WTC11 (cell line): ENCODE measurements at regions not wholly inside any gene's neighbourhood (a gene's known extent, or its start where the extent isn't known, plus 50 kb on each side); places are given as distances from the start of the nearest gene placed in this dataset.

Experiments
- ATAC-seq: fragments of 200-7000 bp; cut with Tn5 transposase; 2 replicates; pipeline ENCODE4 v1.10.0; 2021; ENCODE audit warnings: mild to moderate bottlenecking, moderate library complexity
- CTCF ChIA-PET: fragments of 300-600 bp; sonication (Branson Sonifier 250); formaldehyde crosslinking; loops from one replicate; lab custom pipeline; 2021; ENCODE audit warnings: antibody characterized with exemption; lab: Charles Lee
- POLR2A ChIA-PET: fragments of 350-600 bp; sonication (Branson Sonifier 250); formaldehyde crosslinking; loops from one replicate; lab custom pipeline; 2021; ENCODE audit warnings: antibody characterized with exemption; lab: Charles Lee
- DNase-seq: peaks from one replicate; pipeline ENCODE4 v3.0.0; 2021; ENCODE audit warnings: low spot score
- H3K27ac Mint-ChIP-seq: 2 replicates; pipeline ENCODE4 v1.8.0; 2021; ENCODE audit warnings: mixed read lengths
- H3K27me3 Mint-ChIP-seq: 2 replicates; pipeline ENCODE4 v1.8.0; 2021; ENCODE audit warnings: low read depth, mild to moderate bottlenecking, moderate library complexity, mixed read lengths
- H3K36me3 Mint-ChIP-seq: 2 replicates; pipeline ENCODE4 v1.8.0; 2021; ENCODE audit warnings: mixed read lengths
- H3K4me1 Mint-ChIP-seq: 2 replicates; pipeline ENCODE4 v1.8.0; 2022; ENCODE audit warnings: mixed read lengths
- H3K4me3 Mint-ChIP-seq: 2 replicates; pipeline ENCODE4 v1.8.0; 2021; ENCODE audit warnings: mild to moderate bottlenecking, moderate library complexity, mixed read lengths
- H3K9me3 Mint-ChIP-seq: 2 replicates; pipeline ENCODE4 v1.8.0; 2021; ENCODE audit warnings: mixed read lengths
- ATF3 ChIP-seq: sonication (generic); formaldehyde crosslinking; conservative IDR thresholded peaks from 2 replicates; pipeline ENCODE4 v1.8.1; 2022; ENCODE audit warnings: mild to moderate bottlenecking, missing genetic modification reagents
- ATF6 ChIP-seq: sonication (generic); formaldehyde crosslinking; IDR thresholded peaks from 2 replicates; pipeline ENCODE4 v1.8.1; 2023; ENCODE audit warnings: mild to moderate bottlenecking, missing genetic modification reagents
- CREM ChIP-seq: sonication (generic); formaldehyde crosslinking; IDR thresholded peaks from 2 replicates; pipeline ENCODE4 v1.8.1; 2022; ENCODE audit warnings: mild to moderate bottlenecking, missing genetic modification reagents, moderate library complexity
- E2F1 ChIP-seq: sonication (generic); formaldehyde crosslinking; IDR thresholded peaks from 2 replicates; pipeline ENCODE4 v1.8.0; 2022; ENCODE audit warnings: mild to moderate bottlenecking, missing genetic modification reagents
- E2F4 ChIP-seq: sonication (generic); formaldehyde crosslinking; IDR thresholded peaks from 2 replicates; pipeline ENCODE4 v1.8.1; 2022; ENCODE audit warnings: low read depth, mild to moderate bottlenecking, moderate library complexity, missing genetic modification reagents, borderline replicate concordance
- FOXK1 ChIP-seq: sonication (generic); formaldehyde crosslinking; IDR thresholded peaks from 2 replicates; pipeline ENCODE4 v1.8.0; 2022; ENCODE audit warnings: mild to moderate bottlenecking, moderate library complexity, missing genetic modification reagents
- FOXP1 ChIP-seq: sonication (generic); formaldehyde crosslinking; IDR thresholded peaks from 2 replicates; pipeline ENCODE4 v1.8.0; 2022; ENCODE audit warnings: missing genetic modification reagents, mild to moderate bottlenecking, moderate library complexity, borderline replicate concordance
- HMGA2 ChIP-seq: fragments of 250-450 bp; sonication (Bioruptor Pico); IDR thresholded peaks from 2 replicates; pipeline ENCODE4 v1.4.0; 2021; ENCODE audit warnings: mild to moderate bottlenecking, moderate library complexity
- HMGXB4 ChIP-seq: sonication (generic); formaldehyde crosslinking; IDR thresholded peaks from 2 replicates; pipeline ENCODE4 v1.8.1; 2023; ENCODE audit warnings: mild to moderate bottlenecking, moderate library complexity, missing genetic modification reagents
- IRF2 ChIP-seq: sonication (generic); formaldehyde crosslinking; IDR thresholded peaks from 2 replicates; pipeline ENCODE4 v1.8.0; 2022; ENCODE audit warnings: low read depth, missing genetic modification reagents, borderline replicate concordance
- JUN ChIP-seq: sonication (generic); formaldehyde crosslinking; IDR thresholded peaks from 2 replicates; pipeline ENCODE4 v1.8.0; 2023; ENCODE audit warnings: mild to moderate bottlenecking, missing genetic modification reagents
- KAT7 ChIP-seq: sonication (generic); formaldehyde crosslinking; IDR thresholded peaks from 2 replicates; pipeline ENCODE4 v1.8.1; 2023; ENCODE audit warnings: missing genetic modification reagents, mild to moderate bottlenecking, borderline replicate concordance
- MAX ChIP-seq: sonication (generic); formaldehyde crosslinking; IDR thresholded peaks from 2 replicates; pipeline ENCODE4 v1.8.0; 2022; ENCODE audit warnings: mild to moderate bottlenecking, missing genetic modification reagents
- MLX ChIP-seq: sonication (generic); formaldehyde crosslinking; IDR thresholded peaks from 2 replicates; pipeline ENCODE4 v1.8.1; 2023; ENCODE audit warnings: mild to moderate bottlenecking, missing genetic modification reagents, moderate library complexity
- MYBL2 ChIP-seq: sonication (generic); formaldehyde crosslinking; IDR thresholded peaks from 2 replicates; pipeline ENCODE4 v1.8.1; 2023; ENCODE audit warnings: mild to moderate bottlenecking, moderate library complexity, missing genetic modification reagents
- NR3C1 ChIP-seq: sonication (generic); formaldehyde crosslinking; conservative IDR thresholded peaks from 2 replicates; pipeline ENCODE4 v1.8.1; 2023; ENCODE audit warnings: low read depth, mild to moderate bottlenecking, missing genetic modification reagents
- RORB ChIP-seq: fragments of 250-450 bp; sonication (Bioruptor Pico); IDR thresholded peaks from 2 replicates; pipeline ENCODE4 v1.9.0; 2021; ENCODE audit warnings: mild to moderate bottlenecking
- SMAD3 ChIP-seq: sonication (generic); formaldehyde crosslinking; IDR thresholded peaks from 2 replicates; pipeline ENCODE4 v1.8.0; 2022; ENCODE audit warnings: missing genetic modification reagents, mild to moderate bottlenecking, borderline replicate concordance
- SP1 ChIP-seq: sonication (generic); formaldehyde crosslinking; conservative IDR thresholded peaks from 2 replicates; pipeline ENCODE4 v1.8.1; 2022; ENCODE audit warnings: missing genetic modification reagents
- TEAD1 ChIP-seq: sonication (generic); formaldehyde crosslinking; IDR thresholded peaks from 2 replicates; pipeline ENCODE4 v1.8.0; 2022; ENCODE audit warnings: mild to moderate bottlenecking, missing genetic modification reagents
- TP53 ChIP-seq: sonication (generic); formaldehyde crosslinking; IDR thresholded peaks from 2 replicates; pipeline ENCODE4 v1.8.1; 2023; ENCODE audit warnings: mild to moderate bottlenecking, missing genetic modification reagents
- USF1 ChIP-seq: sonication (generic); formaldehyde crosslinking; IDR thresholded peaks from 2 replicates; pipeline ENCODE4 v1.8.0; 2022; ENCODE audit warnings: mild to moderate bottlenecking, missing genetic modification reagents
- ZBTB43 ChIP-seq: sonication (generic); formaldehyde crosslinking; IDR thresholded peaks from 2 replicates; pipeline ENCODE4 v1.8.1; 2023; ENCODE audit warnings: mild to moderate bottlenecking, missing genetic modification reagents
- ZNF138 ChIP-seq: sonication (generic); formaldehyde crosslinking; conservative IDR thresholded peaks from 2 replicates; pipeline ENCODE4 v1.8.1; 2022; ENCODE audit warnings: mild to moderate bottlenecking, moderate library complexity, missing genetic modification reagents
- ZNF219 ChIP-seq: sonication (generic); formaldehyde crosslinking; IDR thresholded peaks from 2 replicates; pipeline ENCODE4 v1.8.0; 2023; ENCODE audit warnings: missing genetic modification reagents, mild to moderate bottlenecking, borderline replicate concordance
- ZNF317 ChIP-seq: sonication (generic); formaldehyde crosslinking; IDR thresholded peaks from 2 replicates; pipeline ENCODE4 v1.8.1; 2023; ENCODE audit warnings: low read depth, mild to moderate bottlenecking, moderate library complexity, missing genetic modification reagents, borderline replicate concordance
- ZNF423 ChIP-seq: fragments of 250-450 bp; sonication (Bioruptor Pico); IDR thresholded peaks from 2 replicates; pipeline ENCODE4 v2.1.2; 2022; ENCODE audit warnings: mild to moderate bottlenecking, moderate library complexity

- TF ChIP-seq MLX (CRISPR knock-in tag) (no peak), HMGA2 (CRISPR knock-in tag) (no peak), E2F4 (no peak), HMGXB4 (CRISPR knock-in tag) (no peak; the same call in 1 of the 2 replicates), E2F1 (CRISPR knock-in tag) (no peak), ZNF138 (CRISPR knock-in tag) (no peak), ZNF317 (CRISPR knock-in tag) (no peak), IRF2 (CRISPR knock-in tag) (no peak), KAT7 (CRISPR knock-in tag) (no peak), CREM (CRISPR knock-in tag) (0 out of 2 replicates have a peak, but pooled peaks have one; percentile 12), FOXP1 (CRISPR knock-in tag) (0 out of 2 replicates have a peak, but pooled peaks have one; percentile 27), TP53 (CRISPR knock-in tag) (no peak), ATF6 (CRISPR knock-in tag) (no peak), SP1 (CRISPR knock-in tag) (peak; percentile 21; the same call in 1 of the 2 replicates), ZNF423 (CRISPR knock-in tag) (peak; percentile 83), TEAD1 (CRISPR knock-in tag) (no peak), NR3C1 (CRISPR knock-in tag) (no peak), SMAD3 (CRISPR knock-in tag) (no peak), FOXK1 (CRISPR knock-in tag) (no peak), RORB (CRISPR knock-in tag) (no peak), ATF3 (CRISPR knock-in tag) (no peak), JUN (CRISPR knock-in tag) (no peak), ZBTB43 (CRISPR knock-in tag) (0 out of 2 replicates have a peak, but pooled peaks have one; percentile 46), MAX (no peak), MYBL2 (CRISPR knock-in tag) (peak; percentile 54; the same call in 1 of the 2 replicates), ZNF219 (CRISPR knock-in tag) (no peak), USF1 (no peak)
These were observed 148.3 kb upstream of the AFDN start for GRCh38 chr6:167678102-167679101.

More at GRCh38 chr6:167678102-167679101, 148.3 kb upstream of the AFDN start:
- Mint-ChIP-seq H3K27ac (peak overlapping the region; percentile 89), H3K4me3 (peak overlapping the region; percentile 78), H3K4me1 (peaks cover 43% of the 10 kb centered on the region), H3K27me3 (peaks cover 20% of the 10 kb centered on the region), H3K9me3 (no peaks in the 10 kb centered on the region), H3K36me3 (no peaks in the 10 kb centered on the region)
- ChIA-PET CTCF (interaction anchor here (1.7 kb wide), 1 partner anchor 170 kb away, joined by 3 read pairs; no protein-coding TSS in a partner anchor), POLR2A (interaction anchor here (0.8 to 2.0 kb wide), 2 partner anchors 21 to 181 kb away, joined by 3 to 4 read pairs; no protein-coding TSS in a partner anchor)
- ATAC-seq (peak; percentile 85), DNase-seq (peak; percentile 79)
